Spleen (tissue), 7 donors: ENCODE measurements at regions not wholly inside any gene's neighbourhood (a gene's known extent, or its start where the extent isn't known, plus 50 kb on each side); places are given as distances from the start of the nearest gene placed in this dataset.

Source experiments
- POLR2A ChIP-seq, 3 donors: fragments of 450-650 bp; IDR thresholded peaks; one replicate each; pipeline ENCODE4 v1.5.1; 2017; ENCODE audit warnings: antibody characterized with exemption in 3 of 3, mild to moderate bottlenecking in 1 of 3
- POLR2AphosphoS5 ChIP-seq, 3 donors: sonication (generic); formaldehyde crosslinking; IDR thresholded peaks; one replicate each; pipeline ENCODE4 v1.5.1; 2017; ENCODE audit warnings: antibody characterized with exemption in 3 of 3
- TF ChIP-seq, protein P1 (sequence below), 11 experiments: fragments of 200-600 bp in 7 of 11; fragments of 450-650 bp in 4 of 11; sonication (generic) in 4 of 11; IDR thresholded peaks in 8 of 11; conservative IDR thresholded peaks in 3 of 11; 1 replicate in 7 of 11; 2 replicates in 4 of 11; pipeline versions ENCODE4 v1.4.0 to v1.8.0; 2016 to 2021; ENCODE audit warnings: antibody characterized with exemption in 11 of 11, inconsistent platforms in 4 of 11, mild to moderate bottlenecking in 1 of 11
- donor health status: DM: no; HTN: no; CAD: no; lungs with moderate emphysema.
- donor health status: DM: no; HTN: no; CAD: no.
- donor health status: DM: no; HTN: no; CAD: no.

DNA sequence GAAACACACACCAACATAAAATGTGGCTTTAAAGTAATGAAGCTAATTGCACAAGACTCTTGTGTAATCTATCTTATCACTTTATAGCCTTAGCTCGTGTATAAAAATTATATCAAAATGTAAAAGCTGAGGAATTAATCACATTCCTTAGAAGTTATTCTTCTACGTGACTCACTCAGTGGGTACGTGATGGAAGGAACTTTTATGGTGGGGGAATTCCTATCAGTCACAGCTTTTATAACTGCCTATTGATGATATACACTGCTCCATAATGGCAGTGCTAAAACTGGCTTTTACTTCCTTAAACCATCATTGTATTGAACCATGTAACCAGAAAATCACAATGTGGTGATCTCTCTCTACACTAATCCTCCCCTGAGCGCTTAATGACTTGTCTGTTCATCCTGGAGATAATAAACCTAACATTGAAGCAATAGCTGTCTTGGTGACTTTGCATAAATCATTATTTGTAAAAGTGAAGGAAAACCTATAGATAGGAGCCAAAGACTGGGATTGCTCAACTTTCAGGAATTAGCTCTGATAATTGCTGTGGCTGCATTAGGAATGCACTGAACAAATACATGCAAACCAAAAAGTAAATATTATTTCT, 276.7 kb downstream of the GBA3 start:
- TF ChIP-seq, protein P1, sequence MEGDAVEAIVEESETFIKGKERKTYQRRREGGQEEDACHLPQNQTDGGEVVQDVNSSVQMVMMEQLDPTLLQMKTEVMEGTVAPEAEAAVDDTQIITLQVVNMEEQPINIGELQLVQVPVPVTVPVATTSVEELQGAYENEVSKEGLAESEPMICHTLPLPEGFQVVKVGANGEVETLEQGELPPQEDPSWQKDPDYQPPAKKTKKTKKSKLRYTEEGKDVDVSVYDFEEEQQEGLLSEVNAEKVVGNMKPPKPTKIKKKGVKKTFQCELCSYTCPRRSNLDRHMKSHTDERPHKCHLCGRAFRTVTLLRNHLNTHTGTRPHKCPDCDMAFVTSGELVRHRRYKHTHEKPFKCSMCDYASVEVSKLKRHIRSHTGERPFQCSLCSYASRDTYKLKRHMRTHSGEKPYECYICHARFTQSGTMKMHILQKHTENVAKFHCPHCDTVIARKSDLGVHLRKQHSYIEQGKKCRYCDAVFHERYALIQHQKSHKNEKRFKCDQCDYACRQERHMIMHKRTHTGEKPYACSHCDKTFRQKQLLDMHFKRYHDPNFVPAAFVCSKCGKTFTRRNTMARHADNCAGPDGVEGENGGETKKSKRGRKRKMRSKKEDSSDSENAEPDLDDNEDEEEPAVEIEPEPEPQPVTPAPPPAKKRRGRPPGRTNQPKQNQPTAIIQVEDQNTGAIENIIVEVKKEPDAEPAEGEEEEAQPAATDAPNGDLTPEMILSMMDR (IDR thresholded peaks at IDR 0.05 in 8 of 11, conservative IDR thresholded peaks at IDR 0.05 in 3 of 11), result no peak
- no peak for TF ChIP-seq POLR2A (IDR thresholded peaks at IDR 0.05)
- no peak for TF ChIP-seq POLR2AphosphoS5 (IDR thresholded peaks at IDR 0.05)
